ENCODE measurements at regions not wholly inside any gene's neighbourhood (a gene's known extent, or its start where the extent isn't known, plus 50 kb on each side); places are given as distances from the start of the nearest gene placed in this dataset.

GRCh38 chr16:6926341-6926740 is 406.3 kb upstream of the RBFOX1 start:
- Histone ChIP-seq H3K4me3 (no peak overlapping the region), H3K9me3 (no peaks in the 10 kb centered on the region), H3K27me3 (no peaks in the 10 kb centered on the region), H3K27ac (no peak overlapping the region), H3K4me1 (no peaks in the 10 kb centered on the region), H3K36me3 (no peaks in the 10 kb centered on the region)
- intact Hi-C loops (cut with DNase I): no loop called here
- no peak for DNase-seq (ENCODE audit: extremely low spot score in 2 of 2)
- TF ChIP-seq CTCF (IDR thresholded peaks at IDR 0.05) (no peak), POLR2AphosphoS5 (IDR thresholded peaks at IDR 0.05; ENCODE audit: insufficient read depth in 1 of 2, low read depth in 1 of 2) (no peak), POLR2A (IDR thresholded peaks at IDR 0.05) (no peak)

- Histone ChIP-seq H3K9me3 (no peaks in the 10 kb centered on the region), H3K36me3 (no peaks in the 10 kb centered on the region), H3K27me3 (no peaks in the 10 kb centered on the region), H3K4me3 (no peak overlapping the region), H3K27ac (no peak overlapping the region), H3K4me1 (no peaks in the 10 kb centered on the region)
- TF ChIP-seq POLR2A (IDR thresholded peaks at IDR 0.05) (no peak), CTCF (IDR thresholded peaks at IDR 0.05) (no peak), POLR2AphosphoS5 (IDR thresholded peaks at IDR 0.05; ENCODE audit: insufficient read depth in 1 of 2, low read depth in 1 of 2) (no peak)
- DNase-seq (ENCODE audit: extremely low spot score in 2 of 2): no peak
- intact Hi-C loops (cut with DNase I): no loop called here
Measured at GRCh38 chr16:6918646-6919045, 414.0 kb upstream of the RBFOX1 start.

GRCh38 chr16:6916946-6917345 is 415.7 kb upstream of the RBFOX1 start:
- H3K27me3 ChIP-seq: no peaks in the 10 kb centered on the region
- TF ChIP-seq CTCF (IDR thresholded peaks at IDR 0.05) (no peak), POLR2A (IDR thresholded peaks at IDR 0.05) (no peak), POLR2AphosphoS5 (IDR thresholded peaks at IDR 0.05; ENCODE audit: insufficient read depth in 1 of 2, low read depth in 1 of 2) (no peak)
- no peaks in the 10 kb centered on the region for H3K4me1 ChIP-seq
- intact Hi-C loops (cut with DNase I): no loop called here
- H3K36me3 ChIP-seq: no peaks in the 10 kb centered on the region
- no peaks in the 10 kb centered on the region for H3K9me3 ChIP-seq
- no peak overlapping the region for H3K4me3 ChIP-seq
- H3K27ac ChIP-seq: no peak overlapping the region
- DNase-seq (ENCODE audit: extremely low spot score in 2 of 2): no peak

GRCh38 chr16:6913566-6913965 is 419.1 kb upstream of the RBFOX1 start:
- DNase-seq (ENCODE audit: extremely low spot score in 2 of 2): no peak
- no peaks in the 10 kb centered on the region for H3K9me3 ChIP-seq
- H3K27me3 ChIP-seq: no peaks in the 10 kb centered on the region
- no peaks in the 10 kb centered on the region for H3K4me1 ChIP-seq
- H3K27ac ChIP-seq: no peak overlapping the region
- no peak overlapping the region for H3K4me3 ChIP-seq
- intact Hi-C loops (cut with DNase I): no loop called here
- no peak for TF ChIP-seq POLR2AphosphoS5 (IDR thresholded peaks at IDR 0.05; ENCODE audit: insufficient read depth in 1 of 2, low read depth in 1 of 2)
- H3K36me3 ChIP-seq: no peaks in the 10 kb centered on the region

- Histone ChIP-seq H3K9me3 (no peaks in the 10 kb centered on the region), H3K4me3 (no peak overlapping the region), H3K27me3 (no peaks in the 10 kb centered on the region), H3K4me1 (no peaks in the 10 kb centered on the region), H3K27ac (no peak overlapping the region), H3K36me3 (no peaks in the 10 kb centered on the region)
- intact Hi-C loops (cut with DNase I): no loop called here
- no peak for DNase-seq (ENCODE audit: extremely low spot score in 2 of 2)
- no peak for TF ChIP-seq CTCF (IDR thresholded peaks at IDR 0.05)
- no peak for TF ChIP-seq POLR2AphosphoS5 (IDR thresholded peaks at IDR 0.05; ENCODE audit: insufficient read depth in 1 of 2, low read depth in 1 of 2)
- TF ChIP-seq POLR2A (IDR thresholded peaks at IDR 0.05): no peak
Measured at GRCh38 chr16:6910301-6910700, 422.3 kb upstream of the RBFOX1 start.

GRCh38 chr16:6905601-6906000 is 427.0 kb upstream of the RBFOX1 start:
- TF ChIP-seq CTCF (IDR thresholded peaks at IDR 0.05): no peak
- H3K4me1 ChIP-seq: no peaks in the 10 kb centered on the region
- no peak for DNase-seq (ENCODE audit: extremely low spot score in 2 of 2)
- no peaks in the 10 kb centered on the region for H3K9me3 ChIP-seq
- H3K27me3 ChIP-seq: no peaks in the 10 kb centered on the region
- intact Hi-C loops (cut with DNase I): no loop called here
- no peak overlapping the region for H3K4me3 ChIP-seq
- no peaks in the 10 kb centered on the region for H3K36me3 ChIP-seq
- H3K27ac ChIP-seq: no peak overlapping the region

All from vagina (tissue), 2 donors.